Activated T-cell treated with anti-CD3 and anti-CD28 coated beads, Interleukin-2, amount 50 U/mL, for 4 hours (primary cell): ENCODE measurements at regions not wholly inside any gene's neighbourhood (a gene's known extent, or its start where the extent isn't known, plus 50 kb on each side); places are given as distances from the start of the nearest gene placed in this dataset.
"Not testable (repeated sequence)": the region's sequence is repeated elsewhere in the genome, so short reads cannot be mapped to it uniquely, and the experiment has no call there.

Experiments used
- ATAC-seq, 2 donors: fragments of 200-7000 bp; cut with Tn5 transposase; one replicate each; pipeline ENCODE4 v1.10.0; 2021
- DNase-seq: peaks from one replicate; pipeline ENCODE4 v3.0.0-alpha.2; 2020
- H3K27me3 Mint-ChIP-seq: one replicate; pipeline ENCODE4 v1.8.0; 2021; ENCODE audit warnings: low read depth, mixed read lengths
- H3K36me3 Mint-ChIP-seq: one replicate; pipeline ENCODE4 v1.8.0; 2022; ENCODE audit warnings: mixed read lengths; ENCODE audit not compliant: insufficient read depth
- H3K4me1 Mint-ChIP-seq: one replicate; pipeline ENCODE4 v1.8.0; 2021; ENCODE audit warnings: low read depth, mixed read lengths
- H3K4me3 Mint-ChIP-seq: one replicate; pipeline ENCODE4 v1.8.0; 2021; ENCODE audit warnings: mild to moderate bottlenecking, moderate library complexity, mixed read lengths
- H3K9me3 Mint-ChIP-seq: one replicate; pipeline ENCODE4 v1.8.0; 2021; ENCODE audit warnings: mixed read lengths

- no peak for ATAC-seq
- Mint-ChIP-seq H3K27me3 (no peaks in the 10 kb centered on the region), H3K4me3 (no peak overlapping the region), H3K36me3 (no peaks in the 10 kb centered on the region), H3K9me3 (no peaks in the 10 kb centered on the region), H3K4me1 (no peaks in the 10 kb centered on the region)
- no peak for DNase-seq
Observed at GRCh38 chr15:26214290-26214689, 351.2 kb upstream of the ATP10A start.

- Mint-ChIP-seq H3K4me1 (no peaks in the 10 kb centered on the region), H3K9me3 (no peaks in the 10 kb centered on the region), H3K36me3 (no peaks in the 10 kb centered on the region), H3K4me3 (no peak overlapping the region), H3K27me3 (no peaks in the 10 kb centered on the region)
- no peak for ATAC-seq
- no peak for DNase-seq
Observed at GRCh38 chr15:26213427-26213826, 350.3 kb upstream of the ATP10A start.

- H3K9me3 Mint-ChIP-seq, result no peaks in the 10 kb centered on the region
- DNase-seq, result no peak
- ATAC-seq, result no peak
- H3K27me3 Mint-ChIP-seq, result no peaks in the 10 kb centered on the region
- H3K4me3 Mint-ChIP-seq, result no peak overlapping the region
- no peaks in the 10 kb centered on the region for H3K4me1 Mint-ChIP-seq
- no peaks in the 10 kb centered on the region for H3K36me3 Mint-ChIP-seq
Observed at GRCh38 chr15:26212109-26212508, 349.0 kb upstream of the ATP10A start.

GRCh38 chr15:26210980-26211379, 347.9 kb upstream of the ATP10A start:
- Mint-ChIP-seq H3K27me3 (no peaks in the 10 kb centered on the region), H3K36me3 (no peaks in the 10 kb centered on the region), H3K9me3 (no peaks in the 10 kb centered on the region), H3K4me1 (no peaks in the 10 kb centered on the region), H3K4me3 (no peak overlapping the region)
- no peak for DNase-seq
- ATAC-seq, result no peak

- Mint-ChIP-seq H3K9me3 (no peaks in the 10 kb centered on the region), H3K27me3 (no peaks in the 10 kb centered on the region), H3K36me3 (no peaks in the 10 kb centered on the region), H3K4me1 (no peaks in the 10 kb centered on the region), H3K4me3 (no peak overlapping the region)
- ATAC-seq (no peak), DNase-seq (no peak)
Observed at GRCh38 chr15:26201177-26201858, 338.2 kb upstream of the ATP10A start.

- Mint-ChIP-seq H3K27me3 (no peaks in the 10 kb centered on the region), H3K4me3 (no peak overlapping the region), H3K36me3 (no peaks in the 10 kb centered on the region), H3K9me3 (no peaks in the 10 kb centered on the region), H3K4me1 (no peaks in the 10 kb centered on the region)
- ATAC-seq (no peak), DNase-seq (no peak)
Observed at GRCh38 chr15:26200427-26200826, 337.3 kb upstream of the ATP10A start.

- no peaks in the 10 kb centered on the region for H3K27me3 Mint-ChIP-seq
Observed at GRCh38 chr15:26197719-26198118, 334.6 kb upstream of the ATP10A start.

GRCh38 chr15:26197060-26197459, 333.9 kb upstream of the ATP10A start:
- no peaks in the 10 kb centered on the region for H3K4me1 Mint-ChIP-seq
- no peaks in the 10 kb centered on the region for H3K36me3 Mint-ChIP-seq
- DNase-seq (no peak), ATAC-seq (no peak)
- no peak overlapping the region for H3K4me3 Mint-ChIP-seq
- H3K27me3 Mint-ChIP-seq, result no peaks in the 10 kb centered on the region
- no peaks in the 10 kb centered on the region for H3K9me3 Mint-ChIP-seq

More at GRCh38 chr15:26197719-26198118, 334.6 kb upstream of the ATP10A start:
- Mint-ChIP-seq H3K9me3 (no peaks in the 10 kb centered on the region), H3K4me3 (no peak overlapping the region), H3K4me1 (no peaks in the 10 kb centered on the region), H3K36me3 (no peaks in the 10 kb centered on the region)
- no peak for DNase-seq
- no peak for ATAC-seq

GRCh38 chr15:26191193-26191592, 328.1 kb upstream of the ATP10A start:
- no peaks in the 10 kb centered on the region for H3K36me3 Mint-ChIP-seq
- no peaks in the 10 kb centered on the region for H3K9me3 Mint-ChIP-seq
- peaks cover 2% of the 10 kb centered on the region for H3K27me3 Mint-ChIP-seq
- no peaks in the 10 kb centered on the region for H3K4me1 Mint-ChIP-seq
- H3K4me3 Mint-ChIP-seq, result no peak overlapping the region
- DNase-seq, result no peak
- no peak for ATAC-seq

- ATAC-seq, H3K4me3 Mint-ChIP-seq, H3K27me3 Mint-ChIP-seq, H3K9me3 Mint-ChIP-seq, DNase-seq, H3K36me3 Mint-ChIP-seq, H3K4me1 Mint-ChIP-seq: not testable (repeated sequence)
Observed at GRCh38 chr15:26186138-26186537, 323.0 kb upstream of the ATP10A start.

GRCh38 chr15:26182441-26182840, 319.3 kb upstream of the ATP10A start:
- Mint-ChIP-seq H3K4me1 (no peaks in the 10 kb centered on the region), H3K4me3 (no peak overlapping the region), H3K36me3 (no peaks in the 10 kb centered on the region), H3K27me3 (peaks cover 2% of the 10 kb centered on the region), H3K9me3 (no peaks in the 10 kb centered on the region)
- no peak for DNase-seq
- no peak for ATAC-seq

GRCh38 chr15:26179906-26180305, 316.8 kb upstream of the ATP10A start:
- Mint-ChIP-seq H3K4me3 (no peak overlapping the region), H3K4me1 (no peaks in the 10 kb centered on the region), H3K36me3 (no peaks in the 10 kb centered on the region), H3K27me3 (peaks cover 5% of the 10 kb centered on the region), H3K9me3 (no peaks in the 10 kb centered on the region)
- no peak for DNase-seq
- ATAC-seq, result no peak

GRCh38 chr15:26178640-26179220, 315.6 kb upstream of the ATP10A start:
- ATAC-seq (no peak), DNase-seq (no peak)
- Mint-ChIP-seq H3K36me3 (no peaks in the 10 kb centered on the region), H3K9me3 (no peaks in the 10 kb centered on the region), H3K27me3 (peaks cover 5% of the 10 kb centered on the region), H3K4me1 (no peaks in the 10 kb centered on the region), H3K4me3 (no peak overlapping the region)

- no peak for ATAC-seq
- no peak for DNase-seq
- Mint-ChIP-seq H3K27me3 (peaks cover 5% of the 10 kb centered on the region), H3K4me3 (no peak overlapping the region), H3K4me1 (no peaks in the 10 kb centered on the region), H3K9me3 (no peaks in the 10 kb centered on the region), H3K36me3 (no peaks in the 10 kb centered on the region)
Observed at GRCh38 chr15:26177816-26178215, 314.7 kb upstream of the ATP10A start.

GRCh38 chr15:26176831-26177230, 313.7 kb upstream of the ATP10A start:
- H3K4me3 Mint-ChIP-seq, result no peak overlapping the region
- DNase-seq, result no peak
- H3K27me3 Mint-ChIP-seq, result peaks cover 5% of the 10 kb centered on the region
- ATAC-seq, result no peak
- no peaks in the 10 kb centered on the region for H3K4me1 Mint-ChIP-seq
- H3K36me3 Mint-ChIP-seq, result no peaks in the 10 kb centered on the region
- H3K9me3 Mint-ChIP-seq, result no peaks in the 10 kb centered on the region
